ENCODE measurements at regions not wholly inside any gene's neighbourhood (a gene's known extent, or its start where the extent isn't known, plus 50 kb on each side); places are given as distances from the start of the nearest gene placed in this dataset.

DNA sequence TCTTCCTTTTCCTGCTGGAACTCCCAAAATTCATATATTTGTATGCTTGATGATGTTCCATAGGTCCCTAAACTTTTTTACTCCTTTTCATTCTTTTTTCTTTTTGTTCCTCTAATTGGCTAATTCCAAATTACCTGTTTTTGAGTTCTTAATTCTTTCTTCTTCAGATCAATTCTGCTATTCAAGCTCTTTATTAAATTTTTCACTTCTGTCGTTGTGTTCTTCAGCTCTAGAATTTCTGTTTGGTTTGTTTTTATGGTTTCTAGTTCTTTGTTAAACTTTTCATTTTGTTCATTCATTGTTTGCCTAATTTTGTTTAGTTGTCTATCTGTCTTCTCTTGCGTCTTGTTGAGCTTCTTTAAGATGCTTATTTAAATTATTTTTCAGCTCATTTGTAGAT lies 154.8 kb downstream of the TPH2 start:
- TF ChIP-seq, protein P1, sequence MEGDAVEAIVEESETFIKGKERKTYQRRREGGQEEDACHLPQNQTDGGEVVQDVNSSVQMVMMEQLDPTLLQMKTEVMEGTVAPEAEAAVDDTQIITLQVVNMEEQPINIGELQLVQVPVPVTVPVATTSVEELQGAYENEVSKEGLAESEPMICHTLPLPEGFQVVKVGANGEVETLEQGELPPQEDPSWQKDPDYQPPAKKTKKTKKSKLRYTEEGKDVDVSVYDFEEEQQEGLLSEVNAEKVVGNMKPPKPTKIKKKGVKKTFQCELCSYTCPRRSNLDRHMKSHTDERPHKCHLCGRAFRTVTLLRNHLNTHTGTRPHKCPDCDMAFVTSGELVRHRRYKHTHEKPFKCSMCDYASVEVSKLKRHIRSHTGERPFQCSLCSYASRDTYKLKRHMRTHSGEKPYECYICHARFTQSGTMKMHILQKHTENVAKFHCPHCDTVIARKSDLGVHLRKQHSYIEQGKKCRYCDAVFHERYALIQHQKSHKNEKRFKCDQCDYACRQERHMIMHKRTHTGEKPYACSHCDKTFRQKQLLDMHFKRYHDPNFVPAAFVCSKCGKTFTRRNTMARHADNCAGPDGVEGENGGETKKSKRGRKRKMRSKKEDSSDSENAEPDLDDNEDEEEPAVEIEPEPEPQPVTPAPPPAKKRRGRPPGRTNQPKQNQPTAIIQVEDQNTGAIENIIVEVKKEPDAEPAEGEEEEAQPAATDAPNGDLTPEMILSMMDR (IDR thresholded peaks at IDR 0.05): no peak
- no peak for TF ChIP-seq POLR2AphosphoS5 (IDR thresholded peaks at IDR 0.05)
